GM12878 (cell line): ENCODE measurements at regions not wholly inside any gene's neighbourhood (a gene's known extent, or its start where the extent isn't known, plus 50 kb on each side); places are given as distances from the start of the nearest gene placed in this dataset.

Experiments used
- ATAC-seq: fragments of 200-7000 bp; cut with Tn5 transposase; 3 replicates; pipeline ENCODE4 v1.9.1; 2020; ENCODE audit warnings: mild to moderate bottlenecking, moderate library complexity
- BruUV-seq: library from RNA; stranded (reverse); fragments of 400-500 nt; replicated peaks from 2 replicates; lab custom pipeline; 2021; lab: Mats Ljungman, UMichigan
- CTCF ChIA-PET: fragments of 300-600 bp; sonication (Branson Sonifier 250); formaldehyde crosslinking; extraction: SDS; loops from one replicate; lab custom pipeline; 2021; ENCODE audit warnings: inconsistent platforms; lab: Yijun Ruan, JAX
- POLR2A ChIA-PET: fragments of 350-600 bp; formaldehyde crosslinking; extraction: SDS; loops from one replicate; lab custom pipeline; 2021; ENCODE audit warnings: inconsistent platforms; lab: Charles Lee
- RAD21 ChIA-PET: fragments of 300-600 bp; sonication (Branson Sonifier 250); formaldehyde crosslinking; loops from one replicate; lab custom pipeline; 2023; ENCODE audit warnings: antibody characterized with exemption; ENCODE audit not compliant: unreplicated experiment; lab: Charles Lee
- SMC1A ChIA-PET: fragments of 300-600 bp; sonication (Branson Sonifier 250); formaldehyde crosslinking; loops from one replicate; lab custom pipeline; 2023; ENCODE audit not compliant: unreplicated experiment, uncharacterized antibody; lab: Charles Lee
- DNase-seq: peaks from one replicate; pipeline ENCODE4 v3.0.0-alpha.2; 2011; ENCODE audit warnings: low read depth, low spot score
- FAIRE-seq: peaks from 3 replicates; lab custom pipeline; 2011; peaks lifted over from hg19 to GRCh38; lab: Jason Lieb, UNC
- H2AFZ ChIP-seq: 2 replicates; pipeline ENCODE4 v1.6.0; 2011; ENCODE audit warnings: low read depth, low read length, control low read depth; ENCODE audit not compliant: control insufficient read depth
- H3K27ac ChIP-seq: 2 replicates; pipeline ENCODE4 v1.5.1; 2011; ENCODE audit warnings: control low read depth; ENCODE audit not compliant: control insufficient read depth, insufficient read depth
- H3K27me3 ChIP-seq, 2 experiments: replicated peaks in 1 of 2; 2 replicates each; pipeline versions ENCODE4 v1.6.0 to v1.6.1; 2011; ENCODE audit warnings: low read length in 1 of 2; ENCODE audit not compliant: control insufficient read depth in 2 of 2, insufficient read depth in 2 of 2
- H3K36me3 ChIP-seq, 2 experiments: 2 replicates each; pipeline ENCODE4 v1.5.1; 2011; ENCODE audit warnings: low read length in 1 of 2; ENCODE audit not compliant: control insufficient read depth in 2 of 2, insufficient read depth in 2 of 2
- H3K4me1 ChIP-seq: 2 replicates; pipeline ENCODE4 v1.6.1; 2011; ENCODE audit warnings: mild to moderate bottlenecking, low read length, moderate library complexity, mixed read lengths; ENCODE audit not compliant: control insufficient read depth, insufficient read depth
- H3K4me2 ChIP-seq: 2 replicates; pipeline ENCODE4 v1.6.0; 2011; ENCODE audit warnings: control low read depth; ENCODE audit not compliant: control insufficient read depth, insufficient read depth
- H3K4me3 ChIP-seq: fragments of 200-600 bp; sonication (generic); 2 replicates; pipeline ENCODE4 v1.5.1; 2016
- H3K79me2 ChIP-seq: 2 replicates; pipeline ENCODE4 v1.6.0; 2011; ENCODE audit warnings: low read length; ENCODE audit not compliant: control insufficient read depth, insufficient read depth
- H3K9ac ChIP-seq: 2 replicates; pipeline ENCODE4 v1.8.0; 2011; ENCODE audit warnings: low read length, control low read depth, mixed read lengths; ENCODE audit not compliant: control insufficient read depth, insufficient read depth
- H3K9me3 ChIP-seq: replicated peaks from 3 replicates; pipeline ENCODE4 v1.5.1; 2011; ENCODE audit warnings: mild to moderate bottlenecking, low read length; ENCODE audit not compliant: control insufficient read depth, insufficient read depth
- H4K20me1 ChIP-seq: 2 replicates; pipeline ENCODE4 v1.6.0; 2011; ENCODE audit not compliant: control insufficient read depth, insufficient read depth
- BCL11A ChIP-seq: IDR thresholded peaks from 2 replicates; pipeline ENCODE4 v1.6.1; 2011; ENCODE audit warnings: low read depth, low read length
- BCL3 ChIP-seq: IDR thresholded peaks from 2 replicates; pipeline ENCODE4 v1.6.1; 2011; ENCODE audit warnings: borderline replicate concordance, low read depth, mild to moderate bottlenecking, moderate library complexity, low read length; ENCODE audit not compliant: insufficient read depth, poor library complexity, severe bottlenecking
- CBX5 ChIP-seq: sonication (generic); IDR thresholded peaks from 2 replicates; pipeline ENCODE4 v1.6.1; 2016; ENCODE audit warnings: low read depth, moderate library complexity, mild to moderate bottlenecking, inconsistent platforms
- CEBPB ChIP-seq, 2 experiments: fragments of 150-350 bp in 1 of 2; IDR thresholded peaks; 2 replicates each; pipeline ENCODE4 v1.6.1; 2012 to 2014; ENCODE audit warnings: low read depth in 2 of 2, low read length in 2 of 2, borderline replicate concordance in 1 of 2, inconsistent platforms in 1 of 2
- EGR1 ChIP-seq, 2 experiments: IDR thresholded peaks; 1 replicate in 1 of 2; 2 replicates in 1 of 2; pipeline ENCODE4 v1.6.1; 2011 to 2012; ENCODE audit warnings: low read depth in 2 of 2, low read length in 2 of 2, borderline replicate concordance in 1 of 2, mild to moderate bottlenecking in 1 of 2, moderate library complexity in 1 of 2
- EZH2 ChIP-seq: IDR thresholded peaks from 2 replicates; pipeline ENCODE4 v1.6.1; 2012; ENCODE audit warnings: low read depth, mild to moderate bottlenecking, control low read depth, inconsistent platforms, low read length, borderline replicate concordance; ENCODE audit not compliant: control insufficient read depth
- HDGF ChIP-seq: fragments of 450-650 bp; IDR thresholded peaks from 2 replicates; pipeline ENCODE4 v1.6.1; 2016; ENCODE audit warnings: antibody characterized with exemption
- IKZF1 ChIP-seq: fragments of 450-650 bp; conservative IDR thresholded peaks from 2 replicates; pipeline ENCODE4 v1.6.1; 2017; ENCODE audit warnings: antibody characterized with exemption, mild to moderate bottlenecking
- NFYA ChIP-seq: IDR thresholded peaks from 2 replicates; pipeline ENCODE4 v1.6.1; 2011; ENCODE audit warnings: low read depth, mild to moderate bottlenecking, low read length, improper control_type of control experiment, borderline replicate concordance
- PBX3 ChIP-seq: IDR thresholded peaks from 2 replicates; pipeline ENCODE4 v1.6.1; 2011; ENCODE audit warnings: mild to moderate bottlenecking, low read depth, low read length, moderate library complexity; ENCODE audit not compliant: insufficient replicate concordance
- POLR2AphosphoS2 ChIP-seq: IDR thresholded peaks from 2 replicates; pipeline ENCODE4 v1.6.1; 2011; ENCODE audit warnings: low read depth, mild to moderate bottlenecking, low read length, improper control_type of control experiment, moderate library complexity
- SIN3A ChIP-seq: IDR thresholded peaks from 2 replicates; pipeline ENCODE4 v1.6.1; 2012; ENCODE audit warnings: low read depth, low read length, improper control_type of control experiment
- SMAD1 ChIP-seq: fragments of 450-650 bp; IDR thresholded peaks from 2 replicates; pipeline ENCODE4 v1.6.1; 2018; ENCODE audit warnings: mild to moderate bottlenecking, low read depth; ENCODE audit not compliant: partially characterized antibody
- SMARCA5 ChIP-seq: fragments of 450-650 bp; IDR thresholded peaks from 2 replicates; pipeline ENCODE4 v1.6.1; 2017; ENCODE audit warnings: mild to moderate bottlenecking
- SPI1 ChIP-seq: IDR thresholded peaks from 2 replicates; pipeline ENCODE4 v1.6.1; 2011; ENCODE audit warnings: low read depth, mild to moderate bottlenecking, low read length, moderate library complexity, borderline replicate concordance; ENCODE audit not compliant: insufficient read depth
- SRF ChIP-seq, 2 experiments: IDR thresholded peaks; 2 replicates each; pipeline ENCODE4 v1.6.1; 2011; ENCODE audit warnings: low read depth in 2 of 2, low read length in 2 of 2, mild to moderate bottlenecking in 1 of 2, moderate library complexity in 1 of 2
- WGBS: methylation state at CpG from one replicate; pipeline ENCODE4 v1.1.6; 2016; ENCODE audit warnings: low lambda C conversion rate; ENCODE audit not compliant: insufficient replicate concordance, insufficient coverage; ENCODE audit errors: missing lambda C conversion rate; 5-methylcytosine and 5-hydroxymethylcytosine counted together
- in situ Hi-C: fragments of 300-500 bp; cut with MboI; formaldehyde crosslinking; loops from 9 replicates; pipeline ENCODE4 v1.14.3; 2018; ENCODE audit warnings: mixed read lengths
- intact Hi-C: fragments of 100-400 bp; cut with micrococcal nuclease; formaldehyde crosslinking; loops from one replicate; pipeline ENCODE4 v1.14.2; 2022; ENCODE audit not compliant: unreplicated experiment

- CTCF ChIA-PET: interaction anchor here (1.1 kb wide), 1 partner anchor 281 kb away, joined by 3 read pairs; no protein-coding TSS in a partner anchor
- 0% methylated on average over 4 of the region's 4 CpGs for WGBS
- in situ Hi-C loops: no loop called here
Measured at GRCh38 chr6:150537491-150537890, 62.2 kb upstream of the PLEKHG1 start.

More at GRCh38 chr6:150537491-150537890, 62.2 kb upstream of the PLEKHG1 start:
- intact Hi-C loops: no loop called here
- Histone ChIP-seq H3K4me1 (no peaks in the 10 kb centered on the region), H2AFZ (no peak overlapping the region), H3K4me3 (no peak overlapping the region), H3K36me3 (no peaks in the 10 kb centered on the region), H3K9ac (no peak overlapping the region), H3K27ac (no peak overlapping the region), H4K20me1 (no peaks in the 10 kb centered on the region), H3K9me3 (no peaks in the 10 kb centered on the region; the same call in 2 of the 3 replicates), H3K4me2 (no peak overlapping the region), H3K27me3 (peaks cover 0 to 2% of the 10 kb centered on the region in 2 experiments; a peak in 1 of 4 replicates), H3K79me2 (no peaks in the 10 kb centered on the region)
- POLR2A ChIA-PET: no interaction called here
- ATAC-seq: no peak
- no peak for FAIRE-seq
- no TSS peak for BruUV-seq
- TF ChIP-seq SIN3A: no peak
- no peak for TF ChIP-seq SPI1
- TF ChIP-seq EGR1 (IDR thresholded peaks at IDR 0.05; ENCODE audit: borderline replicate concordance in 1 of 2, low read depth in 2 of 2, low read length in 2 of 2): no peak
- no peak for TF ChIP-seq SMARCA5
- no peak for TF ChIP-seq SRF (IDR thresholded peaks at IDR 0.05; ENCODE audit: low read depth in 2 of 2, low read length in 2 of 2)
- no peak for TF ChIP-seq EZH2
- TF ChIP-seq HDGF: no peak
- no peak for TF ChIP-seq CBX5
- no peak for TF ChIP-seq PBX3
- no peak for TF ChIP-seq BCL11A
- TF ChIP-seq BCL3: no peak
- TF ChIP-seq POLR2AphosphoS2: no peak
- no peak for TF ChIP-seq CEBPB (IDR thresholded peaks at IDR 0.05; ENCODE audit: borderline replicate concordance in 1 of 2, low read depth in 2 of 2, low read length in 2 of 2)
- TF ChIP-seq NFYA: no peak
- TF ChIP-seq IKZF1: no peak
- TF ChIP-seq SMAD1: no peak
- SMC1A ChIA-PET: no interaction called here
- DNase-seq: no peak
- RAD21 ChIA-PET: no interaction called here
